ENCODE measurements at regions not wholly inside any gene's neighbourhood (a gene's known extent, or its start where the extent isn't known, plus 50 kb on each side); places are given as distances from the start of the nearest gene placed in this dataset.
"Not testable (repeated sequence)": the region's sequence is repeated elsewhere in the genome, so short reads cannot be mapped to it uniquely, and the experiment has no call there.

DNA sequence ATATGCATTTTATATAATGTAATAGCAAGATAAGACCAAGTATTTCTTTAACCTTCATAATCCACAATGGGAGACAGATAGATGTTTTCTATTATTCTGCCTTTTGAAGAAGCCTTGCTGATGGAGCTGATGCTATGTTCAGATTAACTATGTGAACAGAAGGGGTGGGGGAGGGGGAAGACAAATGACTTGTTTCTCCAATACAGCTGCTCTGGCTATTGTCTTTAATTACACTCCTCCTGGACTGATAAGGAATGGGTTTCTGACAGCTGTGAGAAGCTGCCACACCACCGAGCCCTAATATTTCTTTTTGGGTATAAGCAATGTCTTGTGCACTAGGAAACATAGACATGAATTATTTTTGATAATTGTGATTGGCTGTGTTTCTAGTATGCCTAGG lies 62.0 kb downstream of the CAVIN4 start:
- Mint-ChIP-seq H3K9me3 (peaks cover 8% of the 10 kb centered on the region), H3K36me3 (ENCODE audit: low read depth) (no peaks in the 10 kb centered on the region), H3K27me3 (peaks cover 29% of the 10 kb centered on the region), H3K27ac (no peak overlapping the region), H3K4me3 (no peak overlapping the region), H3K4me1 (no peaks in the 10 kb centered on the region)
- no peak for ATAC-seq (replicated peaks)

DNA sequence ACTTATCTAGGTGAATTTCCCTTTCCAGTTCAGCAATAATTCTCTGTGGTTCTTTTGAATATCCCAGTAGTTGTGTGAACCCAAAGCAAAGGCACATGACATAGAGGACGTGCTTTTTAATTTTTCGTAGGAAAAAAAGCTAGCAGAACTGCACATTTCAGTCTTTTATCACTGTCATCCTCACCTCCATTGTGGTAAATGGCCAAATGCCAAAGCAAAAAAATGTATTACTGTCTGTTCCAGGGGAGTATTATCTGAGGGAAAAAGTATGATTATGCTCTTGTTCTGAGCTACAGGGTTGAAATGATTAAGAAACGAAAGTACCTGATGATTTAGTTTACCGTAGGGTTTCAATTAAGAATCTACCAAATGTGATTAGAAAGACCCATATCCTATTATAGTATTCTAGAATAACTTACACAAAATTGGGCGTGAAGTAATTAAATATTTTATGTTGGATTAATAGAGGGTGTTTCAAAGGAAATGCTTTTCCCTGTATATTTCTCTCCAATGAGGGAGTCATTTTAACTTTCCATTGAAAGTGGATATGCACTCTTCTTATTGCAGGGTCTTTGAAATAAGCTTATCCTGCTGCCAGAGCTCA lies 62.7 kb downstream of the CAVIN4 start:
- Mint-ChIP-seq H3K4me1 (no peaks in the 10 kb centered on the region), H3K4me3 (no peak overlapping the region), H3K27me3 (peaks cover 30% of the 10 kb centered on the region), H3K9me3 (peaks cover 12% of the 10 kb centered on the region), H3K36me3 (ENCODE audit: low read depth) (no peaks in the 10 kb centered on the region), H3K27ac (no peak overlapping the region)
- no peak for ATAC-seq (replicated peaks)

DNA sequence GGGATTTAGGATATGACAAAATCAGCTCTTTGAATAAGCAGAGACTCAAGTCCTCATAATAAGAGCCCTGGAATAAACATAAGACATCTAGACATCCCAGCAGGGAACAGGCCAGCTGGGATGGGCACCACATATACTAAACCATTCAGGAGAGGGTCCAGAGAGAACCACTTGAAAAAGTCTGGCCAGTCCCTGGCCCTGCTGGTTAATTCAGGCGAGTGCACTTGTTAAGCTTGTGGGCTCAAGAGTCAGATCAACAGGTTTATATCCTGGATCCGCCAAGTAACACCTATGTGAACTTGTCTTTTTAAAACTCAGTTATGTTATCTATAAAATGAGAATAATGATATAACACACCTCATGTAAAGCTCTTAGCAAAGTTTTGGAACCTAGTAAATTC lies 63.3 kb downstream of the CAVIN4 start:
- no peak overlapping the region for H3K4me3 Mint-ChIP-seq
- H3K36me3 Mint-ChIP-seq (ENCODE audit: low read depth), result no peaks in the 10 kb centered on the region
- H3K27me3 Mint-ChIP-seq, result peaks cover 28% of the 10 kb centered on the region
- ATAC-seq (replicated peaks), result no peak
- peaks cover 12% of the 10 kb centered on the region for H3K9me3 Mint-ChIP-seq
- no peaks in the 10 kb centered on the region for H3K4me1 Mint-ChIP-seq
- no peak overlapping the region for H3K27ac Mint-ChIP-seq

DNA sequence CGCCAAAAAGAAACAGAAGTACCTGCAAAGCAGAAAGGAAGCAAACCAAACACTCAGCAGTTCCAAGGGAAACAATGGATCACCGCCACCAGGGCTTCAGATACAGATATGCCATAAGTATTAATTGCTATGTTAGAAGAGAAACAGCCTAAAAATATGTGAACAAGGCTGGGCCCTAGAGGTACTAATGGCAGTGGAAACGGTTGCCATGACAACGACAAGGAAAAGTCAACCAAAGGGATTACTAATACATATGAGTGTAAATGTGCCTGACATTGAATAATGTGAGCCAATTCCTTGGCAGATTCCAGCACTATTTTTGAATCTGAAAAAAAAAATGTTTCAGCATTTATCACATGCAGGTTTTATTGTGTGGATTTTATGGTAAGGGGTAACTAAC lies 75.0 kb downstream of the CAVIN4 start:
- H3K36me3 Mint-ChIP-seq (ENCODE audit: low read depth), result no peaks in the 10 kb centered on the region
- H3K27ac Mint-ChIP-seq, result no peak overlapping the region
- H3K4me3 Mint-ChIP-seq, result no peak overlapping the region
- peaks cover 14% of the 10 kb centered on the region for H3K9me3 Mint-ChIP-seq
- no peak for ATAC-seq (replicated peaks)
- no peaks in the 10 kb centered on the region for H3K4me1 Mint-ChIP-seq
- peaks cover 12% of the 10 kb centered on the region for H3K27me3 Mint-ChIP-seq

DNA sequence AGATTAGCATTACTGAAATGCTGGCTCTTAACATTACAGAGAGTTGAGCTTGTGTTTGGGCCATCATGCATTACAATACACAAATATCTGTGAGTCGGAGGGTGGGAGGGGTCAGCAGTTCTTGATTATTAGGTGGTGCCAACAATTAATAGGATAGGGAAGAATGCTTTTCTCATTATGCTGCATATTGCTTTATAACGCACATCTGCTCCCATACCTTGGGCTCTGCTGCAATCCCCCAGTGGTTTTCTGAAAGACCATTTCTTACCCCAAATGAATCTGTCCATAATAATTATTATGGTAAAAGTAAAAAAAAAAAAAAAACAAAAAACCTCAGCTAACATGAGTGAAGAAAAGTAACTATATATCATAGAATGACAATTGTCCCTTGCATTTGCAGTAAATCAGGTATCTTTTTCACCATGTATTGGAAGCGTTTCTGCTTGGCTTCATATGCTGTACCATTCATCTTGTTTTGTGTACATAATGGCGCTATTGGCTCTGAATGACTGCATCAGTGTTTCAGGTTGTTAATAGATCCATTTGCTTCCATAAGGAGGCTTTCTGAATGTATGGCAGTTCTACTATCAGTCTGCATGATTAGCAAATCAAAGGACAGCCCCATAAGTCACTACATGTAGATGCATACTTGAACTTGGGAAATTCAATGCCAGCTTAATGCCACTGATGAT lies 75.9 kb downstream of the CAVIN4 start:
- H3K36me3 Mint-ChIP-seq (ENCODE audit: low read depth), result no peaks in the 10 kb centered on the region
- peaks cover 18% of the 10 kb centered on the region for H3K9me3 Mint-ChIP-seq
- H3K27me3 Mint-ChIP-seq, result peaks cover 12% of the 10 kb centered on the region
- no peak overlapping the region for H3K27ac Mint-ChIP-seq
- no peaks in the 10 kb centered on the region for H3K4me1 Mint-ChIP-seq
- no peak for ATAC-seq (replicated peaks)
- H3K4me3 Mint-ChIP-seq, result no peak overlapping the region

DNA sequence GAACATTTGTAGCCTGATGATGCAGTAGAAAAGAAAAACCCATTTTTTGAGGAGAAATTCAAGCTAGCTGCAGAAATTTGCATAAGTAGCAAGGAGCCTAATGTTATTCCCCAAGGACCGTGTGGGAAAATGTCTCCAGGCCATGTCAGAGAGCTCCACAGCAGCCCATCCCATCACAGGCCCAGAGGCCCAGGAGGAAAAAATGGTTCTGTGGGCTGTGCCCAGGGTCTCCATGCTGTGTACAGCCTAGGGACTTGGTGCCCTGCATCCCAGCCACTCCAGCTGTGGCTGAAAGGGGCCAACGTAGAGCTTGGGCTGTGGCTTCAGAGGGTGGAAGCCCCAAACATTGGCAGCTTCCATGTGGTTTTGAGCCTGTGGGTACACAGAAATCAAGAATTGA lies 79.0 kb downstream of the CAVIN4 start:
- not testable (repeated sequence) for ATAC-seq (replicated peaks); H3K36me3 Mint-ChIP-seq (ENCODE audit: low read depth); H3K27ac Mint-ChIP-seq; H3K27me3 Mint-ChIP-seq; H3K4me3 Mint-ChIP-seq; H3K4me1 Mint-ChIP-seq
- H3K9me3 Mint-ChIP-seq, result peaks cover 18% of the 10 kb centered on the region

GRCh38 chr9:100661668-100662067 lies 83.8 kb downstream of the CAVIN4 start:
- H3K27me3 Mint-ChIP-seq, result peaks cover 7% of the 10 kb centered on the region
- no peak overlapping the region for H3K4me3 Mint-ChIP-seq
- peaks cover 4% of the 10 kb centered on the region for H3K9me3 Mint-ChIP-seq
- no peak for ATAC-seq (replicated peaks)
- no peak overlapping the region for H3K27ac Mint-ChIP-seq
- no peaks in the 10 kb centered on the region for H3K4me1 Mint-ChIP-seq
- H3K36me3 Mint-ChIP-seq (ENCODE audit: low read depth), result no peaks in the 10 kb centered on the region

DNA sequence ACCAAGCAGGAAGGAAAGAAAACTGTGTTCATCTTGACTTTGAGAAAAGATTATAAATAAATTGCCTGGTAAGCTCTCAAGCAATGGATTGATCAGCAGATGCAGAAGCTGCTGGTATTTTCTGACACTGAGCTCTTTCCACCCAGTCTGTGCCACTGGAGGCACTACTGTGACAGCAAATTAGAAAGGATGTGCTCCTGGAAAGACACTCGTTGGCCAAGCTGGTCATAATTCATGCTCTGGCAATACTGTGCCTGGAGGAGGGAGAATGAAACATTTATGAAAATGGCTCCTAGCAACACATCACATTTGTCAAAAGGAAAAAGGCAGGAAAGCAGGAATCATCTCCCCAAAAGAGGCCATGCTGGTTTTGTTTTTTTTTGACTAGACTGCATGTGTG lies 84.2 kb downstream of the CAVIN4 start:
- Mint-ChIP-seq H3K36me3 (ENCODE audit: low read depth) (no peaks in the 10 kb centered on the region), H3K4me3 (no peak overlapping the region), H3K4me1 (no peaks in the 10 kb centered on the region), H3K27me3 (peaks cover 7% of the 10 kb centered on the region), H3K9me3 (peaks cover 4% of the 10 kb centered on the region), H3K27ac (no peak overlapping the region)
- no peak for ATAC-seq (replicated peaks)

DNA sequence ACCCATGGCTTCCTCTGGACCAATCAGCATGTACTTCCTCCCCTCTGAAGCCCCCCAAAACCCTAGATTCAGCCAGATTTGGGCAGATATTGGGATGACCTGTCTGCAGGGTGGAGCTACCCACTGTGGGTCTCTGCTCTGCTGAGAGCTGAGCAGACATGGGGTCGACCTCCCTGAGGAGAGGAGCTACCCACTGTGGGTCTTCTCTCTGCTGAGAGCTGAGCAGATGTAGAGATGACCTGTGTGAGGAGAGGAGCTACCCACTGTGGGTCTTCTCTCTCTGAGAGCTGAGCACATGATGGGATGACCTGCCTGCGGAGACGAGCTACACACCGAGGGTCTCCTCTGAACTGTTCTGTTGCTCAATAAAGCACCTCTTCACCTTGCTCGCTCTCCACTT lies 89.6 kb downstream of the CAVIN4 start:
- no peaks in the 10 kb centered on the region for H3K9me3 Mint-ChIP-seq
- peaks cover 14% of the 10 kb centered on the region for H3K27me3 Mint-ChIP-seq
- no peak for ATAC-seq (replicated peaks)
- no peaks in the 10 kb centered on the region for H3K36me3 Mint-ChIP-seq (ENCODE audit: low read depth)
- no peaks in the 10 kb centered on the region for H3K4me1 Mint-ChIP-seq
- H3K4me3 Mint-ChIP-seq, result no peak overlapping the region
- no peak overlapping the region for H3K27ac Mint-ChIP-seq

GRCh38 chr9:100668024-100668423 lies 90.1 kb downstream of the CAVIN4 start:
- ATAC-seq (replicated peaks), result no peak
- Mint-ChIP-seq H3K36me3 (ENCODE audit: low read depth) (no peaks in the 10 kb centered on the region), H3K27me3 (peaks cover 14% of the 10 kb centered on the region), H3K27ac (no peak overlapping the region), H3K4me1 (no peaks in the 10 kb centered on the region), H3K4me3 (no peak overlapping the region), H3K9me3 (no peaks in the 10 kb centered on the region)

DNA sequence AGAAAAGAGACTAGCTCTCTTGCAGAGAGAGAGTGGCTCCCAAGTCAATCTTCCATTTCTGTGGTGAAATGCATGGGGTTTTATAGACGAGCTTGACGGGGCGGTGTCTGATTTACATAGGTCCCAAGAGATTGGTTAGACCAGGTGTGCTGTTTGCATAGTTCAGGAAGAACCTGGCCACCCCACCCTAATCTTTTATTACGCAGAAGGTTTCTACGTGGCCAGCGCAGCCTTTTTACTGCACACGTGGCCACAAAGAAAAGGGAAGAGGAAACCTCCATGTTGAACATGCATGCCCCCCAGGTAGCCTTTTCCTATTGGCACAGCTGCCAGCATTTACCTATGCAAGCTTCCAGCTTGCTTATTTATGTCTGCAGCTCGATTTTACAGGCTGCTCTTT lies 92.1 kb downstream of the CAVIN4 start:
- no peak overlapping the region for H3K27ac Mint-ChIP-seq
- no peaks in the 10 kb centered on the region for H3K36me3 Mint-ChIP-seq (ENCODE audit: low read depth)
- H3K27me3 Mint-ChIP-seq, result peaks cover 14% of the 10 kb centered on the region
- ATAC-seq (replicated peaks), result no peak
- no peaks in the 10 kb centered on the region for H3K4me1 Mint-ChIP-seq
- no peak overlapping the region for H3K4me3 Mint-ChIP-seq
- H3K9me3 Mint-ChIP-seq, result no peaks in the 10 kb centered on the region

- no peak overlapping the region for H3K27ac Mint-ChIP-seq
- H3K4me1 Mint-ChIP-seq, result no peaks in the 10 kb centered on the region
- no peak overlapping the region for H3K4me3 Mint-ChIP-seq
- H3K27me3 Mint-ChIP-seq, result peaks cover 9% of the 10 kb centered on the region
- no peaks in the 10 kb centered on the region for H3K36me3 Mint-ChIP-seq (ENCODE audit: low read depth)
- ATAC-seq (replicated peaks), result no peak
- no peaks in the 10 kb centered on the region for H3K9me3 Mint-ChIP-seq
Observed at GRCh38 chr9:100670719-100671118, 92.8 kb downstream of the CAVIN4 start.

GRCh38 chr9:100671898-100672297 lies 94.0 kb downstream of the CAVIN4 start:
- H3K36me3 Mint-ChIP-seq (ENCODE audit: low read depth), result no peaks in the 10 kb centered on the region
- H3K9me3 Mint-ChIP-seq, result no peaks in the 10 kb centered on the region
- H3K27ac Mint-ChIP-seq, result no peak overlapping the region
- no peak overlapping the region for H3K4me3 Mint-ChIP-seq
- H3K27me3 Mint-ChIP-seq, result peaks cover 7% of the 10 kb centered on the region
- no peaks in the 10 kb centered on the region for H3K4me1 Mint-ChIP-seq
- ATAC-seq (replicated peaks), result no peak

GRCh38 chr9:100673249-100673648 lies 95.4 kb downstream of the CAVIN4 start:
- Mint-ChIP-seq H3K9me3 (no peaks in the 10 kb centered on the region), H3K4me1 (no peaks in the 10 kb centered on the region), H3K4me3 (no peak overlapping the region), H3K27ac (no peak overlapping the region), H3K27me3 (peaks cover 2% of the 10 kb centered on the region), H3K36me3 (ENCODE audit: low read depth) (no peaks in the 10 kb centered on the region)
- ATAC-seq (replicated peaks), result no peak

- H3K4me3 Mint-ChIP-seq, result no peak overlapping the region
Observed at GRCh38 chr9:100674419-100675122, 96.7 kb downstream of the CAVIN4 start.

More at GRCh38 chr9:100674419-100675122, 96.7 kb downstream of the CAVIN4 start:
- Mint-ChIP-seq H3K36me3 (ENCODE audit: low read depth) (no peaks in the 10 kb centered on the region), H3K4me1 (no peaks in the 10 kb centered on the region), H3K27me3 (no peaks in the 10 kb centered on the region), H3K9me3 (no peaks in the 10 kb centered on the region), H3K27ac (no peak overlapping the region)
- no peak for ATAC-seq (replicated peaks)

Measured in activated T-helper 17 cell treated with anti-CD3 and anti-CD28 coated beads, Interleukin-2, amount 50 U/mL, for 72 hours (primary cell).